BJ (cell line): ENCODE measurements at regions not wholly inside any gene's neighbourhood (a gene's known extent, or its start where the extent isn't known, plus 50 kb on each side); places are given as distances from the start of the nearest gene placed in this dataset.
A peak's percentile ranks its signal among the peaks of the same experiment; 100 is the strongest.
"Not testable (repeated sequence)": the region's sequence is repeated elsewhere in the genome, so short reads cannot be mapped to it uniquely, and the experiment has no call there.

Experiments
- CTCF ChIA-PET: fragments of 350-600 bp; formaldehyde crosslinking; extraction: SDS; loops from one replicate; lab custom pipeline; 2021; ENCODE audit warnings: antibody characterized with exemption, inconsistent platforms; lab: Yijun Ruan, JAX
- POLR2A ChIA-PET: fragments of 300-600 bp; sonication (Branson Sonifier 250); formaldehyde crosslinking; extraction: SDS; loops from one replicate; lab custom pipeline; 2021; ENCODE audit warnings: antibody characterized with exemption; lab: Charles Lee
- DNase-seq: peaks from one replicate; pipeline ENCODE4 v3.0.0-alpha.2; 2011; ENCODE audit warnings: low read depth
- H3K27me3 ChIP-seq: 2 replicates; pipeline ENCODE4 v1.6.0; 2011; ENCODE audit warnings: low read length; ENCODE audit not compliant: control insufficient read depth, insufficient read depth
- H3K36me3 ChIP-seq: 2 replicates; pipeline ENCODE4 v1.5.1; 2011; ENCODE audit warnings: low read length; ENCODE audit not compliant: control insufficient read depth, insufficient read depth
- H3K4me3 ChIP-seq: 2 replicates; pipeline ENCODE4 v1.5.1; 2011; ENCODE audit warnings: low read depth, mild to moderate bottlenecking, control low read depth, low read length

- POLR2A ChIA-PET, H3K36me3 ChIP-seq, CTCF ChIA-PET, H3K27me3 ChIP-seq, H3K4me3 ChIP-seq, DNase-seq: not testable (repeated sequence)
These were observed 144.9 kb upstream of the ZNF469 start for GRCh38 chr16:88237761-88238415.

- CTCF ChIA-PET, H3K4me3 ChIP-seq, H3K27me3 ChIP-seq, POLR2A ChIA-PET, H3K36me3 ChIP-seq: not testable (repeated sequence)
- DNase-seq, result peak; percentile 94
These were observed 144.0 kb upstream of the ZNF469 start for GRCh38 chr16:88238732-88239274.

GRCh38 chr16:88240118-88240517, 142.6 kb upstream of the ZNF469 start:
- H3K27me3 ChIP-seq, H3K36me3 ChIP-seq, CTCF ChIA-PET, H3K4me3 ChIP-seq, POLR2A ChIA-PET: not testable (repeated sequence)
- peak; percentile 74 for DNase-seq

- DNase-seq, H3K36me3 ChIP-seq, POLR2A ChIA-PET, H3K4me3 ChIP-seq, H3K27me3 ChIP-seq, CTCF ChIA-PET: not testable (repeated sequence)
These were observed 142.0 kb upstream of the ZNF469 start for GRCh38 chr16:88240776-88241175.

- DNase-seq, POLR2A ChIA-PET, CTCF ChIA-PET, H3K36me3 ChIP-seq, H3K27me3 ChIP-seq, H3K4me3 ChIP-seq: not testable (repeated sequence)
These were observed 141.1 kb upstream of the ZNF469 start for GRCh38 chr16:88241404-88242311.

GRCh38 chr16:88242312-88243295, 140.2 kb upstream of the ZNF469 start:
- H3K4me3 ChIP-seq, H3K27me3 ChIP-seq, CTCF ChIA-PET, H3K36me3 ChIP-seq, POLR2A ChIA-PET: not testable (repeated sequence)
- DNase-seq, result peak; percentile 83

DNA sequence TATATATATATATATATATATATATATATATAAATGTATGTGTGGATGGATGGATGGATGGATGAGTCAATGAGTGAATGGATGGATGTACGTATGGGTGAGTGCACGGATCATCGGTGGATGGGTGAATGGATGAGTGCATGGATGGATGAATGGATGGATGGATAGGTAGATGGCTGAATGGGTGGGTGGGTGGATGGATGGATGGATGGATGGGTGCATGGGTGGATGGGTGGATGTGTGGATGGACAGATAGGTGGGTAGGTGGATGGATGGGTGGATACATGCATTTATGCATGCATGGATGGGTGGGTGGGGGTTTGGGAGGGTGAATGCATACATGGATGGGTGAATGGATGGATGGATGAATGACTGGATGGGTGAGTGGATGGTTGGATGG, 138.8 kb upstream of the ZNF469 start:
- H3K27me3 ChIP-seq, CTCF ChIA-PET, H3K36me3 ChIP-seq, DNase-seq, POLR2A ChIA-PET, H3K4me3 ChIP-seq: not testable (repeated sequence)

DNA sequence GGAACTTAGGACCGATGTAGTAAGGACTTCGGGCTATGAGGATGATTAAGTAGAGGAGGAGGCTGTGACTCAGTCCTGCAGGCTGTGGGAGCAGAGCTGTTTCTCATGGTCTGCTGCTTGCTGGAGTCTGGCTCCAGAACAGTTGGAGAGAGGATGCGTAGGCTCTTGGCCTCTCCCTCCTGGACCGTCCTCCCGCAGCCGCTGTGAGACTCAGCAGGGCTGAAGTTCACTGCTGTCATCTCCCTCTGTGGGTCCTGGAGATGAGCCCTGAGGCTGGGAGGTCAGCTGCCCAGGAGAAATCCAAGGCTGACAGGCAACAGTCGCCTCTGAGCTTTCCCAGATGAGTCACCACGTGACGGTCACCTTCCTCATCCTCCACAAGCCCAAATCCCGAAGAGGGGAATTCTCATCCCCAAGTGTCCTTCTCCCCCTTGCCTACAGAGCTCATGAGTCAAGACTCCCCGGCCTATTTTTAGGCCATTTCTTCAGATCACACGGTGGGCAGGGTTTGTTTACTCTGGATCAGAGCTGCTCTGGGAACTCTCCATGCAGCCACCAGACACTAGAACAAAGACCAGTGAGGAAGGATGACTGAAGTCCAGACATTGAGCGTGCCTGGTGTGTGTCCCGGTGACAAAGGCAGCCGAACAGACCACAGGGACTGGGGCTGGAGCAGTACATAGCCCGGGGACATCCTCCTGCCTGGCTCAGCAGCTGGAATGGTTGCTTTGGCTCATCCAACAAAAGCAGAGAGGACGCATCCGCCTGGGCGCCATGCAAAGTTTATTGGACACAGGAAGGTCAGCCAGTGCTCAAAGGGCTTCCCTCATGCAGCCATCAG, 137.3 kb upstream of the ZNF469 start:
- peak; percentile 97 for DNase-seq
- POLR2A ChIA-PET, CTCF ChIA-PET, H3K36me3 ChIP-seq, H3K27me3 ChIP-seq, H3K4me3 ChIP-seq: not testable (repeated sequence)

- H3K27me3 ChIP-seq, H3K36me3 ChIP-seq, DNase-seq, H3K4me3 ChIP-seq, POLR2A ChIA-PET: not testable (repeated sequence)
- CTCF ChIA-PET, result interaction anchor here (0.9 kb wide), 1 partner anchor 264 kb away, joined by 3 read pairs; no protein-coding TSS in a partner anchor
These were observed 135.7 kb upstream of the ZNF469 start for GRCh38 chr16:88246955-88247582.

DNA sequence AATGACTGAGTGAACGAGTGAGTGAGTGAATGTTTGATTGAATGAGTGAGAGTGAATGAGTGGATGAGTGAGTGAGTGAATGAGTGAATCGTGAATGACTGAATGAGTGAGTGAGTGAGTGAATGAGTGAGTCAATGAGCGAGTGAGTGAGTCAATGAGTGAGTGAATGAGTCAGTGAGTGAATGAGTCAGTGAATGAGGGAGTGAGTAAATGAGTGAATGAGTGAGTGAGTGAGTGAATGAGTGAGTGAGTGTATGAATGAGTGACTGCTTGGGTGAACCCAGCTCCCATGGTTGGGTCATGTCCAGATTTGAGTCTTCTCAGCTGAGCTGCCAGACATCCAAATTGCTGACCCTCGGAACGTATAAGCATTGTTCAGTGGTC, 135.2 kb upstream of the ZNF469 start:
- H3K27me3 ChIP-seq, DNase-seq, H3K36me3 ChIP-seq, POLR2A ChIA-PET, H3K4me3 ChIP-seq: not testable (repeated sequence)
- CTCF ChIA-PET, result interaction anchor here (0.9 kb wide), 1 partner anchor 265 kb away, joined by 3 read pairs; no protein-coding TSS in a partner anchor

DNA sequence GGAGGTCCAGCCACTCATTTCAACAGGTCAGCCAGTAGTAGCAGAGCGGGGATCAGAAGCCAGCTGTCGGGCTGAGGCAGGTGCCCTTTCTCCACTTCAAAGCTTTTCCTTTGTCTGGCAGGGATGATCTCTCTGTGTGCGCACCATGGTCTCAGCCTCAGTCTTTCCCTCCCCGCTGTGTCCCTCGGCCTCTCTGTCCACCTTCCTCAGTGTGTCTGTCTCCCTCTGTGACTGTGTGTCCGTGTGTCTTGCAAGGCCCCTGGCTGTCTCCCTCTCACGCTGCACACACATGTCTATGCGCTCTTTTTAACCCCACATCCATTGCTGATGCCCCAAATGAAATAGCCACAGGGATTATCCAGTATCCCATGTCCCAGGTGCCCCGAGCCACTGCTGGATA, 134.0 kb upstream of the ZNF469 start:
- DNase-seq, CTCF ChIA-PET, POLR2A ChIA-PET, H3K27me3 ChIP-seq, H3K36me3 ChIP-seq, H3K4me3 ChIP-seq: not testable (repeated sequence)
